Aorta (tissue), 5 donors: ENCODE measurements at regions not wholly inside any gene's neighbourhood (a gene's known extent, or its start where the extent isn't known, plus 50 kb on each side); places are given as distances from the start of the nearest gene placed in this dataset.

Experiments used
- ATAC-seq: fragments of 200-7000 bp; cut with Tn5 transposase; one replicate; pipeline ENCODE4 v1.9.1; 2022; ENCODE audit warnings: moderate library complexity; ENCODE audit not compliant: low FRiP score
- DNase-seq, 2 donors: peaks; one replicate each; pipeline ENCODE4 v3.0.0-alpha.2; 2020
- H3K27ac ChIP-seq, 2 donors: one replicate each; pipeline ENCODE4 v1.5.1; 2013; ENCODE audit warnings: low read length in 2 of 2, mild to moderate bottlenecking in 2 of 2, moderate library complexity in 2 of 2, control low read depth in 1 of 2, inconsistent platforms in 1 of 2, low read depth in 1 of 2
- H3K27me3 ChIP-seq, 2 donors: one replicate each; pipeline ENCODE4 v1.6.1; 2013; ENCODE audit warnings: control low read depth in 1 of 2, low read length in 1 of 2, mild to moderate bottlenecking in 1 of 2, moderate library complexity in 1 of 2; ENCODE audit not compliant: insufficient read depth in 2 of 2, control insufficient read depth in 1 of 2
- H3K36me3 ChIP-seq, 2 donors: one replicate each; pipeline ENCODE4 v1.6.1; 2013; ENCODE audit warnings: control low read depth in 1 of 2, low read length in 1 of 2, mild to moderate bottlenecking in 1 of 2; ENCODE audit not compliant: insufficient read depth in 2 of 2, control insufficient read depth in 1 of 2
- H3K4me1 ChIP-seq, 2 donors: one replicate each; pipeline ENCODE4 v1.6.1; 2013; ENCODE audit warnings: low read length in 2 of 2, control low read depth in 1 of 2, mild to moderate bottlenecking in 1 of 2, moderate library complexity in 1 of 2; ENCODE audit not compliant: insufficient read depth in 2 of 2, control insufficient read depth in 1 of 2
- H3K4me3 ChIP-seq, 2 donors: one replicate each; pipeline ENCODE4 v1.5.1; 2013; ENCODE audit warnings: low read length in 2 of 2, control low read depth in 1 of 2, mild to moderate bottlenecking in 1 of 2
- H3K9me3 ChIP-seq: one replicate; pipeline ENCODE4 v1.6.1; 2013; ENCODE audit warnings: mild to moderate bottlenecking, low read length; ENCODE audit not compliant: control insufficient read depth
- WGBS, 2 donors: extraction: QIAGEN DNeasy Blood & Tissue Kit; methylation state at CpG; one replicate each; pipeline ENCODE4 v1.1.7; 2013; 5-methylcytosine and 5-hydroxymethylcytosine counted together
- intact Hi-C, 2 donors: fragments of 100-400 bp; cut with DNase I; formaldehyde crosslinking; loops; one replicate each; pipeline versions ENCODE4 v1.14.2 to v1.15.0; 2022
- donor health status: healthy with polysubstance abuse.
- donor health status: Bipolar disorder and iron deficiency.
- donor health status: DM: no; HTN: no; CAD: no.
- donor health status: DM: no; HTN: no; CAD: no.
- donor health status: DM: yes; HTN: yes; CAD: no.

DNA sequence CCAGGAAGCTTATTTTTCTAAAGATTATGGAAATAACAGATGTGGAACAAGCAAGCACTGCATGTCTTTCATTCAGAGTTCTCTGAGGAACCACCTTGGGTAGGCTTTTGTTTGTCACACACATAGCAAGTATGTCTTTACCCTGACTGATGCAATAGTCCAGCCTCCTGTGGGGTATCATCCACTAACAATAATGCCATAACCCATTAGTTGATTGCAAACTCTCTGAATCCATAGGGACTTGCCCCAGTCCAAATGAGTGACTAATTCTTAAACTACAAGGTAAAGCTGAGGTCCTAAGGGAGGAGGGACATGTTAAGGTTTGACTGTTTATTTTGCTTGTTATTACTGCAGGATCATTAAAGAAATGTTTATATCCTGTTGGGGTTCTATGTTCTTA is 151.4 kb upstream of the PRPS1L1 start:
- no peak overlapping the region for H3K27ac ChIP-seq
- no peaks in the 10 kb centered on the region for H3K9me3 ChIP-seq
- no peak overlapping the region for H3K4me3 ChIP-seq
- intact Hi-C loops = no loop called here
- ATAC-seq (no peak), DNase-seq (no peak)
- H3K27me3 ChIP-seq = no peaks in the 10 kb centered on the region
- no peaks in the 10 kb centered on the region for H3K4me1 ChIP-seq
- no peaks in the 10 kb centered on the region for H3K36me3 ChIP-seq

- H3K4me3 ChIP-seq = no peak overlapping the region
- no peak overlapping the region for H3K27ac ChIP-seq
- H3K4me1 ChIP-seq = no peaks in the 10 kb centered on the region
- H3K27me3 ChIP-seq = no peaks in the 10 kb centered on the region
- no peaks in the 10 kb centered on the region for H3K36me3 ChIP-seq
- DNase-seq = no peak
- no peak for ATAC-seq
- intact Hi-C loops = no loop called here
- 95 to 100% methylated on average over 1 of the region's 1 CpG for WGBS, 2 donors
- H3K9me3 ChIP-seq = no peaks in the 10 kb centered on the region
Observed at GRCh38 chr7:18180685-18181084, 153.0 kb upstream of the PRPS1L1 start.

DNA sequence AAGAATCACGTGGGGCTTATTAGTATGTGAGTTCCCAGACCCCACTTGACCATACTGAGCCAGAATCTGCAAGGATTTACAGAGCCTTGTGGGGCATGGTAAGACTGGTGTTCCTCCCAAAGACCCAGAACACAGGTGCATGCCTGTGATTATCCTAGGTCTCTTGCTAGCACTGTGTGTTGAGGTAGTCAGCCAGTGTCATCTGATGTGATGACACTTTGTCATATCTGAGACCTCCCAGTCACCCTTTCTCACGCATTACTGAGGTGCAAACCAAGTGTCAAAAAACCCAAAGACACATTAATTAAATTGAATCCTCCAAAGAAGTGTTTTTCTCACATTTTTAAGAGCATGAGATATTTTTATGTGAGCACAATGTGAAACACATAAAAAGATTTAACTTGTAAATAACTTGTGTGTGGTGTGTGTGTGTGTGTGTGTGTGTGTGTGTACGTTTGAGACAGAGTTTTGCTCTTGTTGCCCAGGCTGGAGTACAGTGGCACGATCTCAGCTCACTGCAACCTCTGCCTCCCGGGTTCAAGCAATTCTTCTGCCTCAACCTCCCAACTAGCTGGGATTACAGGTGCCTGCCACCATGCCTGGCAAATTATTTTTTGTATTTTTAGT is 162.0 kb upstream of the PRPS1L1 start:
- WGBS, 2 donors = 88 to 89% methylated on average over 5 of the region's 5 CpGs
- Histone ChIP-seq H3K4me1 (no peaks in the 10 kb centered on the region), H3K4me3 (no peak overlapping the region), H3K9me3 (no peaks in the 10 kb centered on the region), H3K27ac (no peak overlapping the region), H3K27me3 (no peaks in the 10 kb centered on the region), H3K36me3 (no peaks in the 10 kb centered on the region)
- DNase-seq (no peak), ATAC-seq (no peak)
- intact Hi-C loops = loop anchor here in 1 of 2 donors (10.0 kb wide), 1 partner anchor 105 kb away; no protein-coding TSS in a partner anchor

DNA sequence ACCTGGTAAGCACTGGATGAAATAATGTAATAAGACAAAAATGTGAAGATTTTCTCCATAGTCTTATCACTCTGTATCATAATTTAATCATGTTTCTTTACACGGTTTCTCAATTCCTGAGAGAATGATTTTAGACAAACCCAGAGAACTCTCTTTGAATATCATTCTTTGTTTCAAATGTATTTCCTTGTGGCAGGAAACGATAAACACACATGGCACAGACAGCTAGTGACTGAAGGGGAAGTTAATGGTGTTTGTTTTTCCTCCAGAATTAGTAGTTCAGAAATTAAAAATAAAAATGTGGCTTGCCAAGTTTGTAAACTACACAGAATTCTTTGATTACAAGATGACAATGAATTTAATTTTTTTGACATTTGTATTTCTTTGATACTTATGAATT is 163.7 kb upstream of the PRPS1L1 start:
- intact Hi-C loops = loop anchor here in 1 of 2 donors (10.0 kb wide), 1 partner anchor 107 kb away; no protein-coding TSS in a partner anchor
- WGBS, 2 donors = 42 to 50% methylated on average over 2 of the region's 2 CpGs
- ATAC-seq = no peak

GRCh38 chr7:18191862-18192625 is 164.4 kb upstream of the PRPS1L1 start:
- intact Hi-C loops = loop anchor here in 1 of 2 donors (10.0 kb wide), 1 partner anchor 107 kb away; no protein-coding TSS in a partner anchor
- Histone ChIP-seq H3K27ac (no peak overlapping the region), H3K27me3 (no peaks in the 10 kb centered on the region), H3K4me3 (no peak overlapping the region), H3K4me1 (no peaks in the 10 kb centered on the region), H3K9me3 (peaks cover 1% of the 10 kb centered on the region), H3K36me3 (no peaks in the 10 kb centered on the region)
- ATAC-seq = no peak
- no peak for DNase-seq
- WGBS, 2 donors = 88 to 95% methylated on average over 8 of the region's 8 CpGs

More for the DNA sequence above, 163.7 kb upstream of the PRPS1L1 start:
- Histone ChIP-seq H3K4me1 (no peaks in the 10 kb centered on the region), H3K27ac (no peak overlapping the region), H3K9me3 (no peaks in the 10 kb centered on the region), H3K27me3 (no peaks in the 10 kb centered on the region), H3K4me3 (no peak overlapping the region), H3K36me3 (no peaks in the 10 kb centered on the region)
- no peak for DNase-seq

GRCh38 chr7:18194616-18195015 is 167.0 kb upstream of the PRPS1L1 start:
- DNase-seq (no peak), ATAC-seq (no peak)
- Histone ChIP-seq H3K27me3 (no peaks in the 10 kb centered on the region), H3K9me3 (peaks cover 1% of the 10 kb centered on the region), H3K4me3 (no peak overlapping the region), H3K27ac (no peak overlapping the region), H3K36me3 (no peaks in the 10 kb centered on the region), H3K4me1 (no peaks in the 10 kb centered on the region)
- intact Hi-C loops = loop anchor here in 1 of 2 donors (10.0 kb wide), 1 partner anchor 110 kb away; no protein-coding TSS in a partner anchor

DNA sequence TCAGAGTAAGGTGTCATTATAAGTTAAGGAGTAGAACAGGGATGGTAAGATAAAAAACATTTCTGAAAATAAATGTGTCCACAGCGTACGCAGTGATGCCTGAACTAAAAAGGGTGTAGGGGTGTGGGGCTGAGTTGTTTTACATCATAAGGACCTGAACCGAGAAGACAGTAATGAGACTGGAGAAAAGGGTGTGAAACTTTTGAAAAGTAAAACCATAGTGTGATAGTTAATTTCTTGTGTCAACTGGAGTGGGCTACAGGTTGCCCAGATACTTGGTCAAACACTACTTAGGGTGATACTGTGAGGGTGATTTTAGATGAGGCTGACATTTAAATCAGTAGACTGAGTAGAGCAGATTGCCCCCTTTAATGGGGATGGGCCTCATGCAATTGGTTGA is 169.0 kb upstream of the PRPS1L1 start:
- intact Hi-C loops = loop anchor here in 1 of 2 donors (10.0 kb wide), 1 partner anchor 112 kb away; no protein-coding TSS in a partner anchor
- Histone ChIP-seq H3K36me3 (no peaks in the 10 kb centered on the region), H3K4me3 (no peak overlapping the region), H3K4me1 (no peaks in the 10 kb centered on the region), H3K9me3 (peaks cover 1% of the 10 kb centered on the region), H3K27me3 (no peaks in the 10 kb centered on the region), H3K27ac (no peak overlapping the region)
- ATAC-seq (no peak), DNase-seq (no peak)
- WGBS, 2 donors = 97 to 98% methylated on average over 3 of the region's 3 CpGs

- Histone ChIP-seq H3K27ac (no peak overlapping the region), H3K9me3 (peaks cover 1% of the 10 kb centered on the region), H3K27me3 (no peaks in the 10 kb centered on the region), H3K4me1 (no peaks in the 10 kb centered on the region), H3K4me3 (no peak overlapping the region), H3K36me3 (no peaks in the 10 kb centered on the region)
- intact Hi-C loops = loop anchor here in 1 of 2 donors (10.0 kb wide), 1 partner anchor 114 kb away; no protein-coding TSS in a partner anchor
- ATAC-seq (no peak), DNase-seq (no peak)
- 92 to 95% methylated on average over 1 of the region's 1 CpG for WGBS, 2 donors
Observed at GRCh38 chr7:18198868-18199267, 171.2 kb upstream of the PRPS1L1 start.

GRCh38 chr7:18200266-18200665 is 172.6 kb upstream of the PRPS1L1 start:
- no peak for ATAC-seq
- no peak for DNase-seq
- 7 to 17% methylated on average over 4 of the region's 4 CpGs for WGBS, 2 donors
- Histone ChIP-seq H3K4me3 (no peak overlapping the region), H3K27me3 (no peaks in the 10 kb centered on the region), H3K9me3 (peaks cover 1% of the 10 kb centered on the region), H3K4me1 (no peaks in the 10 kb centered on the region), H3K27ac (no peak overlapping the region), H3K36me3 (no peaks in the 10 kb centered on the region)
- intact Hi-C loops = no loop called here
